ENCODE measurements at regions not wholly inside any gene's neighbourhood (a gene's known extent, or its start where the extent isn't known, plus 50 kb on each side); places are given as distances from the start of the nearest gene placed in this dataset.

GRCh38 chr10:88156341-88156740, 292.9 kb downstream of the PTEN start:
- Histone ChIP-seq H3K4me3 (ENCODE audit: low read depth, low read length) (no peak overlapping the region), H3K27ac (no peak overlapping the region), H3K9me3 (ENCODE audit: severe bottlenecking) (no peaks in the 10 kb centered on the region), H3K27me3 (ENCODE audit: insufficient read depth, low read depth, severe bottlenecking) (no peaks in the 10 kb centered on the region), H3K36me3 (no peaks in the 10 kb centered on the region)
- TF ChIP-seq, protein P1, sequence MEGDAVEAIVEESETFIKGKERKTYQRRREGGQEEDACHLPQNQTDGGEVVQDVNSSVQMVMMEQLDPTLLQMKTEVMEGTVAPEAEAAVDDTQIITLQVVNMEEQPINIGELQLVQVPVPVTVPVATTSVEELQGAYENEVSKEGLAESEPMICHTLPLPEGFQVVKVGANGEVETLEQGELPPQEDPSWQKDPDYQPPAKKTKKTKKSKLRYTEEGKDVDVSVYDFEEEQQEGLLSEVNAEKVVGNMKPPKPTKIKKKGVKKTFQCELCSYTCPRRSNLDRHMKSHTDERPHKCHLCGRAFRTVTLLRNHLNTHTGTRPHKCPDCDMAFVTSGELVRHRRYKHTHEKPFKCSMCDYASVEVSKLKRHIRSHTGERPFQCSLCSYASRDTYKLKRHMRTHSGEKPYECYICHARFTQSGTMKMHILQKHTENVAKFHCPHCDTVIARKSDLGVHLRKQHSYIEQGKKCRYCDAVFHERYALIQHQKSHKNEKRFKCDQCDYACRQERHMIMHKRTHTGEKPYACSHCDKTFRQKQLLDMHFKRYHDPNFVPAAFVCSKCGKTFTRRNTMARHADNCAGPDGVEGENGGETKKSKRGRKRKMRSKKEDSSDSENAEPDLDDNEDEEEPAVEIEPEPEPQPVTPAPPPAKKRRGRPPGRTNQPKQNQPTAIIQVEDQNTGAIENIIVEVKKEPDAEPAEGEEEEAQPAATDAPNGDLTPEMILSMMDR (IDR thresholded peaks at IDR 0.05; ENCODE audit: low read depth, low read length), result no peak
- no peak for DNase-seq

DNA sequence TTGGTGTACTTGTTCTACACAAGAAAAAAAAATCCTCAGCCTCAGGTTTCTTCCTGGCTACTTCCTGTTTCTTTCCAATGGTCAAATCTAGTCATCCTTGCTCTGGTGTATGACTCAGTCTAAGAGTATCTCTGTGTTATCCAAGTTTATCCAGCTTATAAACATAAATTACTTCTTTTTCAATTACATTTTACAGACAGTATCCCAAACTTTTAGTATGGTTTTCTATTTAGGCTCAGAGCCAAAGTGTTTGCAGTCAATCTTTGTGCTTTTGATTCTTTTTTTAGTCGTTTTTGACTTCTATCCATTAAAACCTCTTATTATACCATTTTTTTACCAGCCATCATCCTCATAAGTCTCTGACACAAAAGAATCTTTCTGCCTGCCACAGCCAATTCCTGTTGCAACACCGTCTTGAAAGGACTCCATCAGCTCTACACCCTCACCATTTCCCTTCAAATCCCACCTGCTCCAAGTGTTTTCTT, 294.6 kb downstream of the PTEN start:
- TF ChIP-seq, protein P1 (IDR thresholded peaks at IDR 0.05; ENCODE audit: low read depth, low read length), result no peak
- Histone ChIP-seq H3K27ac (no peak overlapping the region), H3K27me3 (ENCODE audit: insufficient read depth, low read depth, severe bottlenecking) (no peaks in the 10 kb centered on the region), H3K4me3 (ENCODE audit: low read depth, low read length) (no peak overlapping the region), H3K9me3 (ENCODE audit: severe bottlenecking) (no peaks in the 10 kb centered on the region), H3K36me3 (no peaks in the 10 kb centered on the region)
- DNase-seq, result no peak

GRCh38 chr10:88158526-88159122, 295.2 kb downstream of the PTEN start:
- Histone ChIP-seq H3K4me3 (ENCODE audit: low read depth, low read length) (no peak overlapping the region), H3K27me3 (ENCODE audit: insufficient read depth, low read depth, severe bottlenecking) (no peaks in the 10 kb centered on the region), H3K36me3 (no peaks in the 10 kb centered on the region), H3K27ac (no peak overlapping the region), H3K9me3 (ENCODE audit: severe bottlenecking) (no peaks in the 10 kb centered on the region)
- no peak for DNase-seq
- TF ChIP-seq, protein P1 (IDR thresholded peaks at IDR 0.05; ENCODE audit: low read depth, low read length), result no peak

DNA sequence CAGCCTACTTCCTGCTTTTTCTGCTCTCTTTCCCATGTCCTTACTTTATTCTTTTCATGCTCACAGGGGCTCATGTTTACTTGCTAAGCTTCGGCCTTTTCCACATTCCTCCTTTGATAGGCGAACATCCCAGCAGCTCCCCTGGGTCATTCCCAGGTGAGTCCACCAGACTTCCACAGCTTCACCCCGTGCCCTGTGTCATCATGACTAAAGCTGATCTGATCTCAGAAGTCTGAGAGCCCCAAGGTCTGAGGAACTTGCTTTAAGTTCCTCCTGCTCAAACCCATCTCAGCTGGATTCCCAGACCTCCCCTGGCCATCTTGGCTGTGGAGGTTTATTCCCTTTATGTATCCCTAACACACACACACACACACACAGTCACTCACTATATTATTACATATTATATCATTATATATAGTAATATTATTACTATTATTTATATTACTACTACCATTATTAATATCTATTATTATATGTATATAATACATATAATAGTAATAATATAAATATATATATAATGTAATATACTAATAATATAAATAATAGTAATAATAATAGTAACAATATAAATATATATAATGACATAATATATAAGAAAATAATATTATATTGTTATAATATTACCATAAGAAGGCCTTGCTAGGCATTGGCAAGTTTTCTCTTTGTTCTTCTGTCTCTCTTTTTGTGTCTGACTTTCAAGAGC, 295.9 kb downstream of the PTEN start:
- Histone ChIP-seq H3K36me3 (no peaks in the 10 kb centered on the region), H3K9me3 (ENCODE audit: severe bottlenecking) (no peaks in the 10 kb centered on the region), H3K27ac (no peak overlapping the region), H3K27me3 (ENCODE audit: insufficient read depth, low read depth, severe bottlenecking) (no peaks in the 10 kb centered on the region), H3K4me3 (ENCODE audit: low read depth, low read length) (no peak overlapping the region)
- TF ChIP-seq, protein P1 (IDR thresholded peaks at IDR 0.05; ENCODE audit: low read depth, low read length), result no peak
- no peak for DNase-seq

DNA sequence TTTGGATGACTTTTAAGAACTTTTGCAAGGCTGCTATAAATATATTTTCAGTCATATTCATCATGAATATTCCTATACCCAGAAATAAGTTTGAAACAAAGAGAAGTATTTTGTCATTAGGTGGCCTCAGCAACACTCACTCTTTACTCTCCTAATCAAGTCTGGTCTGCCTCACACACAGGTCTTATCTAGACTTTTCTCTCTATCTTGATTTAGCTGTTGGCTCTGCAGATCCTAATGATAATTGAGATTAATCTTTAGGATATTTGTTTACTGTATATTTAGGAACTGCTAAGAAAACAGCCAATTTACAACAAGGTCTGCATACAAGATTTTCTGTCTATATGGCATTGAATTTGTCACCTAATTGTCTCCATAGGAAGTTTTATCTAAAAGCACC, 297.6 kb downstream of the PTEN start:
- H3K27ac ChIP-seq, result no peak overlapping the region
- TF ChIP-seq, protein P1 (IDR thresholded peaks at IDR 0.05; ENCODE audit: low read depth, low read length), result no peak
- H3K36me3 ChIP-seq, result no peaks in the 10 kb centered on the region
- H3K4me3 ChIP-seq (ENCODE audit: low read depth, low read length), result no peak overlapping the region
- no peak for DNase-seq
- no peaks in the 10 kb centered on the region for H3K27me3 ChIP-seq (ENCODE audit: insufficient read depth, low read depth, severe bottlenecking)
- H3K9me3 ChIP-seq (ENCODE audit: severe bottlenecking), result no peaks in the 10 kb centered on the region

All from WERI-Rb-1 (cell line).